GM13977 (cell line): ENCODE measurements at regions not wholly inside any gene's neighbourhood (a gene's known extent, or its start where the extent isn't known, plus 50 kb on each side); places are given as distances from the start of the nearest gene placed in this dataset.
A peak's percentile ranks its signal among the peaks of the same experiment; 100 is the strongest.

Experiments used
- DNase-seq: peaks from one replicate; pipeline ENCODE4 v3.0.0; 2012; ENCODE audit warnings: low spot score
- CTCF ChIP-seq: IDR thresholded peaks from 2 replicates; pipeline ENCODE4 v1.5.1; 2012; ENCODE audit warnings: mild to moderate bottlenecking, control low read depth; ENCODE audit not compliant: insufficient read depth; ENCODE audit errors: extremely low read depth, missing control alignments
- in situ Hi-C: fragments of 300-500 bp; cut with MboI; formaldehyde crosslinking; loops from one replicate; pipeline ENCODE4 v1.12.0; 2022; ENCODE audit warnings: low sequenced_read_pairs, low pct_unique_long_range_greater_than_20kb, mixed read lengths, inconsistent platforms; ENCODE audit not compliant: unreplicated experiment

GRCh38 chr5:103498800-103499551 is 63.6 kb downstream of the NUDT12 start:
- in situ Hi-C loops = no loop called here

GRCh38 chr5:103498211-103498610 is 64.4 kb downstream of the NUDT12 start:
- in situ Hi-C loops = no loop called here
- TF ChIP-seq CTCF = no peak
- no peak for DNase-seq

More at GRCh38 chr5:103498800-103499551, 63.6 kb downstream of the NUDT12 start:
- DNase-seq = no peak
- no peak for TF ChIP-seq CTCF

GRCh38 chr5:103497781-103498180 is 64.8 kb downstream of the NUDT12 start:
- in situ Hi-C loops = no loop called here
- DNase-seq = no peak
- TF ChIP-seq CTCF = no peak

GRCh38 chr5:103490030-103490739 is 72.4 kb downstream of the NUDT12 start:
- no peak for DNase-seq
- TF ChIP-seq CTCF = no peak
- in situ Hi-C loops = no loop called here

- DNase-seq = no peak
- in situ Hi-C loops = no loop called here
- no peak for TF ChIP-seq CTCF
Observed at GRCh38 chr5:103489307-103489706, 73.3 kb downstream of the NUDT12 start.

GRCh38 chr5:103487822-103488493 is 74.6 kb downstream of the NUDT12 start:
- in situ Hi-C loops = no loop called here
- no peak for TF ChIP-seq CTCF
- DNase-seq = peak; percentile 7
